ENCODE measurements at regions not wholly inside any gene's neighbourhood (a gene's known extent, or its start where the extent isn't known, plus 50 kb on each side); places are given as distances from the start of the nearest gene placed in this dataset.

- TF ChIP-seq, protein P1, sequence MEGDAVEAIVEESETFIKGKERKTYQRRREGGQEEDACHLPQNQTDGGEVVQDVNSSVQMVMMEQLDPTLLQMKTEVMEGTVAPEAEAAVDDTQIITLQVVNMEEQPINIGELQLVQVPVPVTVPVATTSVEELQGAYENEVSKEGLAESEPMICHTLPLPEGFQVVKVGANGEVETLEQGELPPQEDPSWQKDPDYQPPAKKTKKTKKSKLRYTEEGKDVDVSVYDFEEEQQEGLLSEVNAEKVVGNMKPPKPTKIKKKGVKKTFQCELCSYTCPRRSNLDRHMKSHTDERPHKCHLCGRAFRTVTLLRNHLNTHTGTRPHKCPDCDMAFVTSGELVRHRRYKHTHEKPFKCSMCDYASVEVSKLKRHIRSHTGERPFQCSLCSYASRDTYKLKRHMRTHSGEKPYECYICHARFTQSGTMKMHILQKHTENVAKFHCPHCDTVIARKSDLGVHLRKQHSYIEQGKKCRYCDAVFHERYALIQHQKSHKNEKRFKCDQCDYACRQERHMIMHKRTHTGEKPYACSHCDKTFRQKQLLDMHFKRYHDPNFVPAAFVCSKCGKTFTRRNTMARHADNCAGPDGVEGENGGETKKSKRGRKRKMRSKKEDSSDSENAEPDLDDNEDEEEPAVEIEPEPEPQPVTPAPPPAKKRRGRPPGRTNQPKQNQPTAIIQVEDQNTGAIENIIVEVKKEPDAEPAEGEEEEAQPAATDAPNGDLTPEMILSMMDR (IDR thresholded peaks at IDR 0.05), result no peak
- no peak for TF ChIP-seq POLR2A (IDR thresholded peaks at IDR 0.05)
Observed at GRCh38 chr17:14011740-14012405, 57.4 kb upstream of the COX10 start.

All from thyroid gland (tissue), 4 donors.